OCI-M1 (cell line): ENCODE measurements at regions not wholly inside any gene's neighbourhood (a gene's known extent, or its start where the extent isn't known, plus 50 kb on each side); places are given as distances from the start of the nearest gene placed in this dataset.
"Not testable (repeated sequence)": the region's sequence is repeated elsewhere in the genome, so short reads cannot be mapped to it uniquely, and the experiment has no call there.

Source experiments
- DNase-seq: peaks from one replicate; lab custom pipeline; 2025; lab: John Stamatoyannopoulos, UW

DNA sequence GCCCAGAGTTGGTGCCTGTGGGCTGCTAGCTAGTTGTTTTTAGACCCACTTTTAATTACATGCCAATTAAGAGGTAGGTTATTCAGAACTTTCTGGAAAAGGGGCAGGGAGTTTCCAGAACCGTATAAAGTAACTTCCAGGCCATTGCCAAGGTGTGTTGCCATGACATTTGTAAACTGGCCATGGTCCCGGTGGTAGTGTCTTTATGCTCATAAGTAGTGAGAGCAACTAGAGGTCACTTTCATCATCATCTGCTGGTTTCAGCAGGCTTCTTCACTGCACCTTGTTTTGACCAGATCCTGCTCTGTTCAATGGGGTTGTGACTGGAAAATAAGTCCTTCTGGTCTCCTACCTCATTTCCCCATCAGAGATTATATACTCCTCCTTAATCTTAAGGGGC, 207.0 kb downstream of the FAM72C start:
- not testable (repeated sequence) for DNase-seq

GRCh38 chr1:143760366-143760765, 211.4 kb downstream of the FAM72C start:
- DNase-seq: not testable (repeated sequence)

- not testable (repeated sequence) for DNase-seq
Measured at GRCh38 chr1:143755961-143756360, 215.8 kb downstream of the FAM72C start.

DNA sequence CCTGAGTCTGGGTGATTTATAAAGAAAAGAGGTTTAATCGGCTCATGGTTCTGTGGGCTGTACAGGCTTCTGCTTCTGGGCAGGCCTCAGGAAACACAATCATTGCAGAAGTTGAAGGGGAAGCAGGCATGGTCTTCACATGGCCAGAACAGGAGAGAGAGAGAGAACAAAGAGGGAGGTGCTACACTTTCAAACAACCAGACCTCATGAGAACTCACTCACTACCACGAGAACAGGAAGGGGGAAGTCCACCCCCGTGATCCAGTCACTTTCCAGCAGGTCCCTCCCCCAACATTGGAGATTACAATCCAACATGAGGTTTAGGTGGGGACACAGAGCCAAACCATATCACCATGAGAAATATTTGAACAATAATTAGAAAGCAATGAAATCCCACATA, 222.9 kb downstream of the FAM72C start:
- DNase-seq: peak; percentile 33

DNA sequence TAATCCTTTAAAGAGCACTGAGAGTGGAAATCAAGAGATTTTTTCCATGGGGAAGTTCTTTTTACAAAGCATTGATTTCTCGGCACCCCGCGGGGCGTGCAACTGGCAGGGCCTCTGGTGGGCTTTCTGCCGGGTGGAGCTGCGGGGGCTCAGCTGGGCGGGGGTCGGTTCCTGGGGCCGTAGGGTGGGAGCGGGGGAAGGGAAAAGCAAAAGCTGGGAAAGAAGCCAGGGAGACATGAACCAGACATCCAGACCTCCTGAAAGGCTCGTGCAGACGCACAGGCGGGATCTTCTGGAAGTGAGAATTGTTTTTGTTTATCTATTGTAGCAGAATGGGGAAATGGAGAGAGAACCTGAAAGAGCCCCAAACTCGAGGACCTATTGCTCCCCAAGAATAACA, 235.2 kb downstream of the FAM72C start:
- no peak for DNase-seq

- no peak for DNase-seq
Measured at GRCh38 chr1:143735764-143736461, 235.9 kb downstream of the FAM72C start.

DNA sequence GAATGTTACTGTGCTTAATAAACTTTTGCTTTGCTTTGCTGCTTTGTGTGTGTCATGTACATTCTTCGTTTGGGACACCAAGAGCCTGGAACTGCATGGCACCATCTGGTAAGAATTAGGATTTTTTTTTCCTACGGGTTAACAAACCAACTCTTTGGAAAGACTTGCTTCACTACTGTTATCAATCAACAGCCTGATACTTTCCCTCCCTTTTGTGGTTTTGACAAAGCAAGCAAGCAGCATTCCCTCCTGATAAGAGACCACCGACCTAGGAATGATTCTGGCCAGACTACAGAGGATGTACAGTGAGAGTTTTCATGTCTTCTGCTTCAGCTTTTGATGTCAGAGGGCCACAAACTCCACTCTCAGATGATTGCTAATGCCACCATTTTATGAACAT, 237.5 kb downstream of the FAM72C start:
- peak; percentile 56 for DNase-seq

DNA sequence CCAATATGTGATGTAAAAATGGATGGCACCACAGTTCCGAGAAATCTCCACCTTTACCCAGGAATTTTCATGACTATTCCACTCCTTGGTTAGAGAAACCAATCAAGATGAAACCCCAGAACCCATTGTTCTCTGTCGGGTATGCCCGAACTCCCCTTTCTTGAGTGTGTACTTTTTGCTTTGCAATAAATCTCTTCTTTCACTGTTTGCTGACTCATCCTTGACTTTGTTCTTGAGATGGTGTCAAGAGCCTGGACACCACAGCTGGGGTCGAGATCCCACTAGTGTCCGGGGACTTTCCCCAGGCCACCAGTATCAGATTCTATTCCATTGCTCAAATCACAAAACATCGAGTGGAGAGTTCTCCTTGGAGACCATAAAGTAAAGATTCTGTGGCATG, 240.9 kb downstream of the FAM72C start:
- DNase-seq: not testable (repeated sequence)

DNA sequence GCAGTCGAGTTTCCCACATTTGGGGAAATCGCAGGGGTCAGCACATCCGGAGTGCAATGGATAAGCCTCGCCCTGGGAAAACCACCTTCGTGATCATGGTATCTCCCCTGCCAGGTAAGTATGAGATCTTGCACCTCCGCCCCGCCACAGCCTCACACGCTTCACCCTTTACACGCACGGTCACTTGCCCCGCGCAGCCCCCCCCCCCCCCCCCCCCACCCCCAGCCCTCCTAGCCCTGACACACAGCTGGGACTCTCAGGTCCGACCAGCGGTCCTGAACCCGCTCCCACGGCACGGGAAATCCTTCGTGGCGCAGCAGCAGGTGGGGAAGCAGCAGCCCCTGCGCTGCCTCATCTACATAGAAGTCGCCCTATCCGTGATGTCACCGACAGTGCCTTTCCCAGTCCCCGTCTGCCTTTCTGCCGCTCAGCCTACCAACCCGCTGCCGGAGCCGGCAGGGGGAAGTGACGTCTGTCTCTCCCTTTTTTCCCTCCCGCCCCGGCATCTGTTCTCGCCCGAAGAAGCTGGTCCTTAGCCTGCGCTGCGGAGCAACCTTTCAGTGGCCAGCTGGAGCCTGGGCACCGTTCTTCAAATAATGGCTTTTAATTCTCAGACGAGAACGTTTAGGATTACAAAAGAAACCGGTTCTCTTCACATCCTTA, 242.2 kb downstream of the FAM72C start:
- peak; percentile 61 for DNase-seq

- not testable (repeated sequence) for DNase-seq
Measured at GRCh38 chr1:143728802-143729448, 242.9 kb downstream of the FAM72C start.

DNA sequence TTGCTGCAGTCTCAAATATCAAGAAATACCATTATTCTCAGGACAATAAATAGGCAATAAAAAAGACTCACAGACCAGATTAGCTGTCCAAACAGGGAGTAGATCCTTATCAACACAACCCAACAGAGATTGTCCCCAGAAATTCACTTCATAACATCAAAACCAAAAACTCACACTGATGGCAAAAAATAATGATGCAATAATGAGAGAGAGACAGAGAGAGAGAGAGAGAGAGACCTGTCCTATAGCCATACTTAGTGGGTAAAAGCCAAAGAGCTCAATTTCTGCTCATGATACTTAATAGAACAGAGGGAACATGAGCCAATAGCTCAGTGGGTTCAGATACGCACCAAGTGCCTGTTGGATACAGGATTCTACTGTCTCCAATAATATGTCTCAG, 244.5 kb downstream of the FAM72C start:
- no peak for DNase-seq

GRCh38 chr1:143721024-143721373, 250.8 kb downstream of the FAM72C start:
- DNase-seq: no peak

DNA sequence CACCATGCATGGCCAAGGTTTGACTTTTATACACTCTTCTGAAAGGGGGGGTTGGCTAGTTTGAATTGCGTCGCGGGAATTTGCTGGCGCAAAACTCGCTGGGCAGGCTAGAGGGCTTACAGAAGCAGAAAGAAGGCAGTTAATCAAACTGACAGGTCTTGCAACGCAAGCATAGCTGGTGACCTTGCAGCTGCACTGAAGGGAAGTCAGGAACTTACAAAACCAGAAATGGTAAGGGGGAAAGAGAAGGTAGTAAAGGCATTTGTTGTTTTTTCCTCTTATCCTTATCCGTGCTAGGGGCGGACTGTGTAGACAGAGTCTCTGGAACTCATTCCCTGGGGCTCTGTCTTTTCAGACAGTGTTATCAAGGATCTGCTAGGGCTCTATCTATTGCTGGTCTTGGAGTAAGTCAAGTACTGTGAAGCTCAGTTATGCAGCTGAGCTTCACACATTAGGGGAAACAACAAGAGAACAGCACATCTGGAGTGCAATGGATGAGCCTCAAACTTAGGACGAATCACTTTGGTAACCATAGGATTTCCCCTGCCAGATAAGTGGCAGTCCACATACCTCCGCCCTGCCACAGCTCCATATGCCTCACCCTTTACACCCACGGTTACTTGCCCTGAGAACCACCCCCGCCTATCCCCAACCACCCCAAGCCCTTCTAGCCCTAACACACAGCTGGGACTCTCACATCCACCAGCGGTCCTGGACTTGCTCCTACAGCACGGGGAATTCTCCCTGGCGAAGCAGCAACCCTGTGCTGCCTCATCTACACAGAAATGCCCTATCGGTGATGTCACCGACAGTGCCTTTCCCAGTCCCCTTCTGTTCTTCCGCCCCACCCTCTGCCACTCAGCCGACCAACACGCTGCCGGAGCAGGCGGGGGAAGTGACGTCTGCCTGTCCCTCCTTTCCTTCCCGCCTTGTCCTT, 251.4 kb downstream of the FAM72C start:
- peak; percentile 72 for DNase-seq

GRCh38 chr1:143718524-143718923, 253.3 kb downstream of the FAM72C start:
- no peak for DNase-seq

- no peak for DNase-seq
Measured at GRCh38 chr1:143718021-143718420, 253.8 kb downstream of the FAM72C start.

DNA sequence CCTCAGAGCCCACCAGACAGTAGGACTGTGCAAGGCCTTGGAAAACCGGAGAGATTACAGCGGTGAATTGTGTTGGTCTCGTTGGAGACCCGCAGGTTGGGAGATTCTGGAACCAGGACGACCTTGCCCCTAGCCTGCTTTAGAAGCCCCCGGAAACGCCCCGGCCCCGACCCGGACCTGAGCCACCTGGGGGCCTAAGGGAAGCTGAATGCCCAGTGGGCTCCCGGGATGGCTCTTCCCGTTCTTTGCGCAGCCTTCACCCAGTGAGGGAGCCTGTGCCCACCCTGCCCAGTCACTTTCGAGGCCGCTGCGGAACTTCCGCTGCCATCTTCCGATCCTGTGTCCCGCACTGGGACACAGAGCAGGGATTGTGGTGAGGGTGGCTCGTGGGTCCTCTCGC, 254.4 kb downstream of the FAM72C start:
- no peak for DNase-seq

- not testable (repeated sequence) for DNase-seq
Measured at GRCh38 chr1:143714913-143715312, 256.9 kb downstream of the FAM72C start.

DNA sequence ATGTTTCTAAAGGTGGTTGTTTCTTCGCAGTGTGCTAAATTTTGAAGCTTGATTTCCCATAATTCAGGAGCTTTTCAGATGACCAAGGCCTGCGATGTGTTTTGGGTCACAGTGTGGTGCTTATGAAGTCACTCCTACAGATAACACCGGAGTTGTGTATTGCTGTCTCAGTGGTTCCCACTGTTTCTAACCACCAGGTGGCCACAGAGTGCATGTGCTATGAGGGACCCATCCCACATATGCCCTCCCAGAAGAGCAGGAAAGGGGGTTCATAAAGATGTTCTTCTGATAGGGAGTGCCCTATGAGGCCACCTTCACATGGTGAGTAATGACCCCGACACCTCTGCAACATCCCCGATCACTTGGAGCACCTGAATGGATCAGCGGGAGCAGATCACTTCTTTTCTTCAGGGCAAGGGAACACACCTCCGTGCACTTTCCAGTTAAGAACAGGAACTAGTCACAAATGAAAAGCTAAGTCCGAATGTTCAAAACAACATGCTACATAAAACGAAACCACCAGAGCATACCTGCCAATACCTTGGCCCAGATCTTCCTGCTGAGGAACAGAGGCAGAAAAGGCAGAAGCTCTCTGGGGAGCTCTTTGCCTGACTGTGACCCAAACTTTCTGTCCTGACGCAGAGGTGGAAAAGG, 262.1 kb downstream of the FAM72C start:
- peak; percentile 73 for DNase-seq

DNA sequence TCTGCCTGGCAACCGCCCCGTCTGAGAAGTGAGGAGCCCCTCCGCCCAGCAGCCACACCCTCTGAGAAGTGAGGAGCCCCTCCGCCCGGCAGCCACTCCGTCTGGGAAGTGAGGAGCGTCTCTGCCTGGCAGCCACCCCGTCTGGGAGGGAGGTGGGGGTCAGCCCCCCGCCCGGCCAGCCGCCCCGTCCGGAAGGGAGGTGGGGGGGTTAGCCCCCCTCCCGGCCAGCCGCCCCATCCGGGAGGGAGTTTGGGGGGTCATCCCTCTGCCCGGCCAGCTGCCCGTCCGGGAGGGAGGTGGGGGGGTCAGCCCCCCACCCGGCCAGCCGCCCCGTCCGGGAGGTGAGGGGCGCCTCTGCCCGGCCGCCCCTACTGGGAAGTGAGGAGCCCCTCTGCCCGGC, 269.0 kb downstream of the FAM72C start:
- not testable (repeated sequence) for DNase-seq

- DNase-seq: no peak
Measured at GRCh38 chr1:143699731-143700130, 272.1 kb downstream of the FAM72C start.

GRCh38 chr1:143699115-143699514, 272.7 kb downstream of the FAM72C start:
- no peak for DNase-seq

DNA sequence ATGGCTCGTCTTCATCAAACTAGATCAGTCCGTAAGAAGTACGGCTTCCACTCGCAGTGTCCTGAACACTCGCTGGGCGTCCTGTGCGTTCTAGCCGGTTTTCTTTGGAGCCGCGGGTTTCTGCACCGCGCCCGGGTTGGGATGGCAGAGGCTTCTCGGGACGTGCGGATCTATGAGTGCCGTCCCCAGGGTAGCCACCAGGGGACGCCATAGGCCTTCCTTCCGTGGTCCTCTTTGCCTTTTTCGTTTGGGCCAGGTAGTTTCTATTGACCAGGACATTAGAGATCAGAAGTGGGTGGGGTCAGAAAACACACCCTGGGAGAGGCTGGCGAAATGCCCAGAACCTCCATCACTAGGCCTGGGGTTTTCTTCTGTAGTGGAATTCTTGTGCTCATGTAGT, 273.8 kb downstream of the FAM72C start:
- DNase-seq: peak; percentile 76
